ENCODE measurements at regions not wholly inside any gene's neighbourhood (a gene's known extent, or its start where the extent isn't known, plus 50 kb on each side); places are given as distances from the start of the nearest gene placed in this dataset.
"Not testable (repeated sequence)": the region's sequence is repeated elsewhere in the genome, so short reads cannot be mapped to it uniquely, and the experiment has no call there.

- DNase-seq (ENCODE audit: low spot score): no peak
- FAIRE-seq: peak; percentile 81
Observed at GRCh38 chr10:5576780-5577624, 52.2 kb downstream of the CALML3 start.

GRCh38 chr10:5580038-5580428, 55.3 kb downstream of the CALML3 start:
- DNase-seq (ENCODE audit: low spot score); FAIRE-seq: not testable (repeated sequence)

- DNase-seq (ENCODE audit: low spot score) (no peak), FAIRE-seq (no peak)
Observed at GRCh38 chr10:5581670-5582566, 57.2 kb downstream of the CALML3 start.

GRCh38 chr10:5582736-5583135, 58.0 kb downstream of the CALML3 start:
- no peak for DNase-seq (ENCODE audit: low spot score)
- FAIRE-seq: no peak

- FAIRE-seq (no peak), DNase-seq (ENCODE audit: low spot score) (no peak)
Observed at GRCh38 chr10:5583525-5584175, 58.9 kb downstream of the CALML3 start.

DNA sequence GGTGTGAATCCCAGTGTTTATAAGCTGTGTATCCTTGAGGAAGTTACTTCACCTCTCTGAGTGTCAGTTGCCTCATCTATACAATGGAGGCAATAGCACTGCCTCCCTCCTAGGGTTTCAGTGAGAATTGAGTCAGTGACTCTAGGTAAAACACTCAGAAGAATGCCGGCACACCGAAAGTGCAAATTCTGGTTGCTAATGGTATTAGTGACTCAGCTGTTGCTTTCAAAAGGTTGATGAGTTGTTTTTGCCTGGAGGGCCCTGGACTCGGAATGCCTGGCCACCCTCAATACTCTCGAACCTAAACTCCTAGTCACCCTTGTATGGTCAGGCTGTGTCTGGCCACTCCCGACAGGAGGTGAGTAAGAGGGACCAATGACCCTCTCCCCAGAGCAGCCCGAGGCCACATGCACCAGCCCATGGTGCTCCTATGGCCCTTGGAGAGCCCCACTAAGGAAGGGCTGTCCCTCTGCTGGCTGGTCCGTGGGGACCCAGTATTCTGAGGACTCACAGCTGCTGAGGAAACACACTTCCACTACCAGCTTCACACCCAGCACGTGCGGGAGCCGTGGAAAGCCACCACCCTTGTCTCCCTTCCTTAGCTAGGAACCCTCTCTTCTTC, 60.2 kb downstream of the CALML3 start:
- no peak for FAIRE-seq
- no peak for DNase-seq (ENCODE audit: low spot score)

DNA sequence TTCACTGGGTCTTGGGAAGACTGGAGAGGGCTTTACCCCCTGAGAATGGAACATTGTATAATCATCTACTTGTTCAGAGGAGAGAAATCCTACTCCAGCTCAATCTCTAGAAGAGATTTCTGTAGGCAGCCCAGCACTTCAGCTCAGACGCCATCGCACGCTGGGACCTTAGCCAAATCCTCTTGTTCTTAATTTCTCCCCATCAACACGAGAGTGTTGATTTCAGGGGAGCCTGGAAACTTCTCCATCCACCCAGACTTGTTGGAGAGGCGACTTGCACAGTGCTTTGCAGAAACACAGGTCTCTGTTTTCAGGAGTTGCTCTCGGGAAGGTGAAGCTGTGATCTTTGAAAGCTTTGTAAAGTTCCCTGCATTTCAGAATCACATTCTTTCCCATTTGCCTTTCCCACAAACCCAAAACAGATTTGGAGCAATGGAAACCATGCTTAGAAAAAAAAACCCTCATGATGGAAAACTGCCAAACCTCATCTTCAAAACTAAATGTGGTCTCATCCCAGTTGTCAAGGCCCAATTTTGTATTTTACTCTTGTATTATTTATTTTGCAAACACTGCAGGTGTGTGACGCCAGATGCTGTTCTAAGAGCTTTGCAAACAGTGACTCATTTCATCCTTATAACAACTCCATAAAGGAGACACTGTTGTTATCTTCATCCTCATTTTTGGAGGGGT, 60.9 kb downstream of the CALML3 start:
- no peak for FAIRE-seq

GRCh38 chr10:5587151-5588079, 62.7 kb downstream of the CALML3 start:
- FAIRE-seq: no peak
- DNase-seq (ENCODE audit: low spot score): no peak

More for the DNA sequence above, 60.9 kb downstream of the CALML3 start:
- no peak for DNase-seq (ENCODE audit: low spot score)

- no peak for FAIRE-seq
- no peak for DNase-seq (ENCODE audit: low spot score)
Observed at GRCh38 chr10:5588080-5588453, 63.3 kb downstream of the CALML3 start.

GRCh38 chr10:5588603-5589002, 63.8 kb downstream of the CALML3 start:
- FAIRE-seq (no peak), DNase-seq (ENCODE audit: low spot score) (no peak)

All from urothelium cell line (cell line).